ENCODE measurements at regions not wholly inside any gene's neighbourhood (a gene's known extent, or its start where the extent isn't known, plus 50 kb on each side); places are given as distances from the start of the nearest gene placed in this dataset.
"Not testable (repeated sequence)": the region's sequence is repeated elsewhere in the genome, so short reads cannot be mapped to it uniquely, and the experiment has no call there.

DNA sequence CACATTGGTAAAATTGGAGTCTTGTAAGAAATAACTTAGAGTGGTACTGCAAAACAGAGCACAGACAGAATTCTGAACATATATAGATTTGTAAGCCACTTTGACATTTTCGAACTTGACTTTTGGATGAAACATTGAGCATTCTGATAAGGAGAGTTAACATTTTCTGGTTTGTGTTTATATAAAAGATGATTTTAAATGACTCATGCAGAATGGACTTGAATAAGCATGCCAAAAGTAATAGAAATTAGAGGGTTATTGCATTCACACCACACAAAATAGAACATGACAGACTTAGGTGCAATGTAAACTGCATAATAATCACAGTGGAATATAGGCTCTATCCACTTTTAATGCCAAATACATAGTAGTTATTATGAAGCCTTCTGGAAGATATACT, 507.0 kb downstream of the DACH1 start:
- H3K9me3 Mint-ChIP-seq (ENCODE audit: low read depth), result peaks cover 15% of the 10 kb centered on the region
- H3K4me3 Mint-ChIP-seq (ENCODE audit: low read depth), result no peak overlapping the region
- DNase-seq (ENCODE audit: low spot score, unreplicated experiment), result no peak
- peaks cover 21% of the 10 kb centered on the region for H3K4me1 Mint-ChIP-seq (ENCODE audit: low read depth)
- TF ChIP-seq, protein P1, sequence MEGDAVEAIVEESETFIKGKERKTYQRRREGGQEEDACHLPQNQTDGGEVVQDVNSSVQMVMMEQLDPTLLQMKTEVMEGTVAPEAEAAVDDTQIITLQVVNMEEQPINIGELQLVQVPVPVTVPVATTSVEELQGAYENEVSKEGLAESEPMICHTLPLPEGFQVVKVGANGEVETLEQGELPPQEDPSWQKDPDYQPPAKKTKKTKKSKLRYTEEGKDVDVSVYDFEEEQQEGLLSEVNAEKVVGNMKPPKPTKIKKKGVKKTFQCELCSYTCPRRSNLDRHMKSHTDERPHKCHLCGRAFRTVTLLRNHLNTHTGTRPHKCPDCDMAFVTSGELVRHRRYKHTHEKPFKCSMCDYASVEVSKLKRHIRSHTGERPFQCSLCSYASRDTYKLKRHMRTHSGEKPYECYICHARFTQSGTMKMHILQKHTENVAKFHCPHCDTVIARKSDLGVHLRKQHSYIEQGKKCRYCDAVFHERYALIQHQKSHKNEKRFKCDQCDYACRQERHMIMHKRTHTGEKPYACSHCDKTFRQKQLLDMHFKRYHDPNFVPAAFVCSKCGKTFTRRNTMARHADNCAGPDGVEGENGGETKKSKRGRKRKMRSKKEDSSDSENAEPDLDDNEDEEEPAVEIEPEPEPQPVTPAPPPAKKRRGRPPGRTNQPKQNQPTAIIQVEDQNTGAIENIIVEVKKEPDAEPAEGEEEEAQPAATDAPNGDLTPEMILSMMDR (IDR thresholded peaks at IDR 0.05; ENCODE audit: unreplicated experiment), result no peak
- H3K27me3 Mint-ChIP-seq, result no peaks in the 10 kb centered on the region
- no peaks in the 10 kb centered on the region for H3K36me3 Mint-ChIP-seq (ENCODE audit: insufficient read depth)
- H3K27ac Mint-ChIP-seq, result no peak overlapping the region

DNA sequence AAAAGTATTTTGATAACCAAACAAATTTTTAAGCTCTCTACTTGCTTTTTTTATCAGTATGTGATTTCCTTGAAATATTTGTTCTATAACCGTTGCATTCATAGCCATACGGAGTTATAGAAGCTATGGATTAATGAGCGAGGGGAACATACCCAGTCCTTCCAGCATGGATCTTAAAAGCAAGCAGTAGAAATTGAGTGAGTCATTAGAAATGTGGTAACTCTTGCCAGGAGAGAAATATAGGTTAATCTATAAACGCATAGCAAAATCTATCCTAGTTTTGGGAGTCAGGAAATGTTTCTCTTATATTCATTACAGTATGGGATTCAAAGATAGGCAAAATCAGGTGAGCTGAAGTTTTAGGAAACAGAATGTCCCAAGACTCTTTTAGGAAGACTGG, 507.4 kb downstream of the DACH1 start:
- H3K36me3 Mint-ChIP-seq (ENCODE audit: insufficient read depth), result no peaks in the 10 kb centered on the region

DNA sequence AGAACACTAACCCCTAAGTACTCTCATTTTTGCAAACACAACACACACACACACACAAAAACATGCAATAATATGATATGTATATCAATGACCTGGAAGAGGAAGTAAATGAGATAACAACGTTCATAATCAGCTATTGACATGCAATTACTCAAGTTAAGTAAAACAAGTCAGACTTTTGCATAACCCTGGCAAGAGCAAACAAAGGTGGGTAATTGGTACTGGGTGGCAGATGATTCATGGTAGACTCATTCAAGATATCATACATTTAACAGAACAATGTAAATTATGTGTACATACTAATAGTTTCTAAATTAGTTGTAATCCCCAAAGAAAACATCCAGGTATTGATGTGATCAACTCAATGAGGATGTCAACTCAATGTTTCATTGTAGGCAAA, 508.8 kb downstream of the DACH1 start:
- no peak overlapping the region for H3K4me3 Mint-ChIP-seq (ENCODE audit: low read depth)
- H3K4me1 Mint-ChIP-seq (ENCODE audit: low read depth), result peaks cover 21% of the 10 kb centered on the region
- TF ChIP-seq, protein P1 (IDR thresholded peaks at IDR 0.05; ENCODE audit: unreplicated experiment), result no peak
- no peak for DNase-seq (ENCODE audit: low spot score, unreplicated experiment)
- H3K9me3 Mint-ChIP-seq (ENCODE audit: low read depth), result peaks cover 12% of the 10 kb centered on the region
- no peaks in the 10 kb centered on the region for H3K36me3 Mint-ChIP-seq (ENCODE audit: insufficient read depth)
- H3K27ac Mint-ChIP-seq, result no peak overlapping the region
- H3K27me3 Mint-ChIP-seq, result no peaks in the 10 kb centered on the region

More for the DNA sequence above, 507.4 kb downstream of the DACH1 start:
- Mint-ChIP-seq H3K9me3 (ENCODE audit: low read depth) (peaks cover 12% of the 10 kb centered on the region), H3K27ac (no peak overlapping the region), H3K27me3 (no peaks in the 10 kb centered on the region), H3K4me3 (ENCODE audit: low read depth) (no peak overlapping the region), H3K4me1 (ENCODE audit: low read depth) (peaks cover 21% of the 10 kb centered on the region)
- DNase-seq (ENCODE audit: low spot score, unreplicated experiment), result no peak
- TF ChIP-seq, protein P1 (IDR thresholded peaks at IDR 0.05; ENCODE audit: unreplicated experiment), result no peak

DNA sequence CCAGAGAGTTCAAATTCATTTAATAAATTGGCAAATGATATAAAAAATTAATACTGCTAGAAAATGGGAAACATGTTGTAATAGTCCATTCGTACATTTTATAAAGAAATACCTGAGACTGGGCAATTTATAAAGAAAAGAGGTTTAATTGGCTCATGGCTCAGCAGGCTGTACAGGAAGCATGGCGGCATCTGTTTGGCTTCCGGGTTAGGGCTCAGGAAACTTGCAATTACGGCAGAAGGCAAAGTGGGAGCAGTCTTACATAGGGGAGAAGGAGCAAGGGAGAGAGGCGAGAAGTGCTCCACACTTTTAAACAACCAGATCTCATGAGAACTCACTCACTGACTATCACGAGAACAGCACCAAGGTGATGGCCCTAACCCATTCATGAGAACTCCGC, 512.0 kb downstream of the DACH1 start:
- Mint-ChIP-seq H3K4me3 (ENCODE audit: low read depth) (no peak overlapping the region), H3K27ac (no peak overlapping the region), H3K27me3 (no peaks in the 10 kb centered on the region), H3K36me3 (ENCODE audit: insufficient read depth) (no peaks in the 10 kb centered on the region), H3K4me1 (ENCODE audit: low read depth) (peaks cover 12% of the 10 kb centered on the region), H3K9me3 (ENCODE audit: low read depth) (peaks cover 12% of the 10 kb centered on the region)
- DNase-seq (ENCODE audit: low spot score, unreplicated experiment), result no peak
- TF ChIP-seq, protein P1 (IDR thresholded peaks at IDR 0.05; ENCODE audit: unreplicated experiment), result no peak

DNA sequence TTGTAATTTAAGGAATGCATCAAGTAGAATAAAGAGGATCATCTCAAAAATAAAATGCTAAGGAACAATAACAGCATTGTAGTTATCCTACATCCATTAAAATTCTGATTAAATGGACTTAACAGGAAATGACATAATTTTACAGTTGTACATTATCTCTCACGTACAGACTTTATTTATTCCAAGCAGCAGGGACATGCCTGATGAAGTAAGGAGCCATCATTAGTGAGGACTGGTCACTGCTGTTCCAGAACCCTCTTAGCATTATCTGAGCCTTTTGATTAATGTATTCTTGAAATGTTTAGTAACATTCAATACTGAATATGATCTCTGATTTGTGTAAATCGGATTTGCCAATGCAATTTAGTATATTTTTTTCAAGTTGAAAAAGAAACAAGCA, 516.1 kb downstream of the DACH1 start:
- H3K27me3 Mint-ChIP-seq, result no peaks in the 10 kb centered on the region
- H3K36me3 Mint-ChIP-seq (ENCODE audit: insufficient read depth), result no peaks in the 10 kb centered on the region
- H3K4me3 Mint-ChIP-seq (ENCODE audit: low read depth), result no peak overlapping the region
- DNase-seq (ENCODE audit: low spot score, unreplicated experiment), result no peak
- TF ChIP-seq, protein P1 (IDR thresholded peaks at IDR 0.05; ENCODE audit: unreplicated experiment), result no peak
- no peaks in the 10 kb centered on the region for H3K4me1 Mint-ChIP-seq (ENCODE audit: low read depth)
- peaks cover 8% of the 10 kb centered on the region for H3K9me3 Mint-ChIP-seq (ENCODE audit: low read depth)
- H3K27ac Mint-ChIP-seq, result no peak overlapping the region

DNA sequence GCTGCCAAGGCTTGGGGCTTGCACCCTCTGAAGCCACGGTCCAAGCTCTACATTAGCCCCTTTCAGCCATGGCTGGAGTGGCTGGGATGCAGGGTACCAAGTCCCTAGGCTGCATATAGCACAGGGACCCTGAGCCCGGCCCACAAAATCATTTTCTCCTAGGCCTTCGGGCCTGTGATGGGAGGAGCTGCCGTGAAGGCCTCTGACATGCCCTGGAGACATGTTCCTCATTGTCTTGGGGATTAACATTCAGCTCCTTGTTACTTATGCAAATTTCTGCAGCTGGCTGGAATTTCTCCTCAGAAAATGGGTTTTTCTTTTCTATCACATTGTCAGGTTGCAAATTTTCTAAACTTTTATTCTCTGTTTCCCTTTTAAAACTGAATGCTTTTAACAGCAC, 521.1 kb downstream of the DACH1 start:
- H3K27me3 Mint-ChIP-seq; H3K27ac Mint-ChIP-seq; H3K4me3 Mint-ChIP-seq (ENCODE audit: low read depth); H3K9me3 Mint-ChIP-seq (ENCODE audit: low read depth); H3K36me3 Mint-ChIP-seq (ENCODE audit: insufficient read depth); H3K4me1 Mint-ChIP-seq (ENCODE audit: low read depth); DNase-seq (ENCODE audit: low spot score, unreplicated experiment): not testable (repeated sequence)

Measured in progenitor cell of endocrine pancreas (in vitro differentiated cells).